ENCODE measurements at regions not wholly inside any gene's neighbourhood (a gene's known extent, or its start where the extent isn't known, plus 50 kb on each side); places are given as distances from the start of the nearest gene placed in this dataset.
"Not testable (repeated sequence)": the region's sequence is repeated elsewhere in the genome, so short reads cannot be mapped to it uniquely, and the experiment has no call there.

DNA sequence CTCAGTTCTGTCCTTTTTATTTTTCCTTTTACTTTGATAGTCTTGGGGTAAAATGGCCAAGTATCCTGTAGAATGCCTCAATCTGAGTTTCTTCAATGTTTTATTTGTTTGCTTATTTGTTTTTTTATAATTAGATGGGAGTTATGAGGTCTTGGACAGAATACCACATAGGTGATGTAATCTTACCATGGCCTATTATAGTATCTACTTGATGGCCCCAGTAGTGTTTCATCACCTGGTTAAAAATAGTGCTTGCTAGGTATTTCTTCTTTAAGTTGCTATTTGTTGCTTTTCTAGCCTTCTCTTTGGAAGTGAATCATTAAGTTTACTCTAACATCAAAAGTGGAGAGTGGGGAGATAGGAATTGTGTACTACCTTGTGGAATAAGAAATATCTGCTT, 1020.0 kb upstream of the KCND2 start:
- DNase-seq (no peak), ATAC-seq (no peak)
- no peaks in the 10 kb centered on the region for H3K27me3 ChIP-seq (ENCODE audit: control insufficient read depth, insufficient read depth, low read length)
- Mint-ChIP-seq H3K9me3 (peaks cover 2% of the 10 kb centered on the region in 2 donors), H3K27ac (no peak overlapping the region), H3K27me3 (ENCODE audit: low read depth in 2 of 2) (no peaks in the 10 kb centered on the region), H3K36me3 (no peaks in the 10 kb centered on the region), H3K4me1 (no peaks in the 10 kb centered on the region), H3K4me3 (no peak overlapping the region)
- no peak overlapping the region for H3K27ac ChIP-seq (ENCODE audit: low read length)
- TF ChIP-seq, protein P1, sequence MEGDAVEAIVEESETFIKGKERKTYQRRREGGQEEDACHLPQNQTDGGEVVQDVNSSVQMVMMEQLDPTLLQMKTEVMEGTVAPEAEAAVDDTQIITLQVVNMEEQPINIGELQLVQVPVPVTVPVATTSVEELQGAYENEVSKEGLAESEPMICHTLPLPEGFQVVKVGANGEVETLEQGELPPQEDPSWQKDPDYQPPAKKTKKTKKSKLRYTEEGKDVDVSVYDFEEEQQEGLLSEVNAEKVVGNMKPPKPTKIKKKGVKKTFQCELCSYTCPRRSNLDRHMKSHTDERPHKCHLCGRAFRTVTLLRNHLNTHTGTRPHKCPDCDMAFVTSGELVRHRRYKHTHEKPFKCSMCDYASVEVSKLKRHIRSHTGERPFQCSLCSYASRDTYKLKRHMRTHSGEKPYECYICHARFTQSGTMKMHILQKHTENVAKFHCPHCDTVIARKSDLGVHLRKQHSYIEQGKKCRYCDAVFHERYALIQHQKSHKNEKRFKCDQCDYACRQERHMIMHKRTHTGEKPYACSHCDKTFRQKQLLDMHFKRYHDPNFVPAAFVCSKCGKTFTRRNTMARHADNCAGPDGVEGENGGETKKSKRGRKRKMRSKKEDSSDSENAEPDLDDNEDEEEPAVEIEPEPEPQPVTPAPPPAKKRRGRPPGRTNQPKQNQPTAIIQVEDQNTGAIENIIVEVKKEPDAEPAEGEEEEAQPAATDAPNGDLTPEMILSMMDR (IDR thresholded peaks at IDR 0.05): no peak
- no peaks in the 10 kb centered on the region for H3K36me3 ChIP-seq (ENCODE audit: control insufficient read depth, insufficient read depth, low read length)
- no peaks in the 10 kb centered on the region for H3K4me1 ChIP-seq (ENCODE audit: control insufficient read depth, insufficient read depth, low read length)
- intact Hi-C loops (cut with micrococcal nuclease): no loop called here
- no peaks in the 10 kb centered on the region for H3K9me3 ChIP-seq (ENCODE audit: control insufficient read depth, insufficient read depth, low read length)
- no peak overlapping the region for H3K4me3 ChIP-seq (ENCODE audit: low read length)

DNA sequence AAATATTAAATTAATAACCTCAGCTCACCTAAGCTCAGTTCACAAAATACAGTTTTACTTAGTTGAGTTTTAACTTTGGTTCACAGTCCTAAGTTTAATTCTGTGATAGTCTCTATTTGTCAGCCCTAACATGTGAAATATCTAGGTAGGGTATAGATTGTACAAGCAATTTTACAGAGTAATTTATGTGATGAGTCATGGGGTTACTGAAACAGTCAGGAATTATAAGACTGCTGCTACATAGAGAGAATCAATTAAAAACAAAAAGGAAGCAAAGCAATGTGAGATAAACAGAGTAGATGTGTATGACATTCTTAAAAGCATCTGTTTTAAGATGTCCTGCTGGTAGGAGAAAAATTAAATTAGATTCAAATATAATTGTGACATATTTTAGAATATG, 1018.2 kb upstream of the KCND2 start:
- Mint-ChIP-seq H3K9me3 (peaks cover 2% of the 10 kb centered on the region in 2 donors), H3K4me1 (no peaks in the 10 kb centered on the region), H3K27ac (no peak overlapping the region), H3K27me3 (ENCODE audit: low read depth in 2 of 2) (no peaks in the 10 kb centered on the region), H3K4me3 (no peak overlapping the region), H3K36me3 (no peaks in the 10 kb centered on the region)
- H3K4me3 ChIP-seq (ENCODE audit: low read length): no peak overlapping the region
- H3K27ac ChIP-seq (ENCODE audit: low read length): no peak overlapping the region
- H3K4me1 ChIP-seq (ENCODE audit: control insufficient read depth, insufficient read depth, low read length): no peaks in the 10 kb centered on the region
- H3K9me3 ChIP-seq (ENCODE audit: control insufficient read depth, insufficient read depth, low read length): no peaks in the 10 kb centered on the region
- ATAC-seq: no peak
- no peaks in the 10 kb centered on the region for H3K36me3 ChIP-seq (ENCODE audit: control insufficient read depth, insufficient read depth, low read length)
- TF ChIP-seq, protein P1 (IDR thresholded peaks at IDR 0.05): no peak
- no peak for DNase-seq
- H3K27me3 ChIP-seq (ENCODE audit: control insufficient read depth, insufficient read depth, low read length): no peaks in the 10 kb centered on the region
- intact Hi-C loops (cut with micrococcal nuclease): no loop called here

DNA sequence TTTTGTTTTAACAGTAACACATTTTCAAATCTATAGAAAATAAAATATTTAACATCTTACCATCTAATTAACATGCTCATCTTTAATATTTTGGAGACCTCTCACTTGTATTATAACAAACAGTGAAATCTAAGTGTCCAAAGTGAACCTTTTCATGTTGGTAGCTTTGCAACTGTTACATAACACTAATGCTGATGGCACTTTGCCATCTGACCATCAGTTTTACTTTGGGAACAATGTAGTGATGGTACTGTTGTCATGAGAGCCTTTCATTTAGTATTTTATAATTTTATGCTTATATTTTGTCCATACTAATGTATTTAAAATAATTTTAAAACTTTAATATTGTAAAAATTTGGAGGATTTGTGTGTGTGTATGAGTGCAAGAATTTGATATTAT, 1017.0 kb upstream of the KCND2 start:
- H3K9me3 ChIP-seq (ENCODE audit: control insufficient read depth, insufficient read depth, low read length): no peaks in the 10 kb centered on the region
- H3K36me3 ChIP-seq (ENCODE audit: control insufficient read depth, insufficient read depth, low read length): no peaks in the 10 kb centered on the region
- H3K27ac Mint-ChIP-seq: no peak overlapping the region
- no peaks in the 10 kb centered on the region for H3K4me1 Mint-ChIP-seq
- DNase-seq (no peak), ATAC-seq (no peak)
- no peak overlapping the region for H3K4me3 ChIP-seq (ENCODE audit: low read length)
- intact Hi-C loops (cut with micrococcal nuclease): no loop called here
- no peaks in the 10 kb centered on the region for H3K27me3 Mint-ChIP-seq (ENCODE audit: low read depth in 2 of 2)
- H3K27me3 ChIP-seq (ENCODE audit: control insufficient read depth, insufficient read depth, low read length): no peaks in the 10 kb centered on the region
- TF ChIP-seq, protein P1 (IDR thresholded peaks at IDR 0.05): no peak
- H3K4me1 ChIP-seq (ENCODE audit: control insufficient read depth, insufficient read depth, low read length): no peaks in the 10 kb centered on the region
- peaks cover 2% of the 10 kb centered on the region in 2 donors for H3K9me3 Mint-ChIP-seq
- H3K4me3 Mint-ChIP-seq: no peak overlapping the region
- no peaks in the 10 kb centered on the region for H3K36me3 Mint-ChIP-seq
- H3K27ac ChIP-seq (ENCODE audit: low read length): no peak overlapping the region

DNA sequence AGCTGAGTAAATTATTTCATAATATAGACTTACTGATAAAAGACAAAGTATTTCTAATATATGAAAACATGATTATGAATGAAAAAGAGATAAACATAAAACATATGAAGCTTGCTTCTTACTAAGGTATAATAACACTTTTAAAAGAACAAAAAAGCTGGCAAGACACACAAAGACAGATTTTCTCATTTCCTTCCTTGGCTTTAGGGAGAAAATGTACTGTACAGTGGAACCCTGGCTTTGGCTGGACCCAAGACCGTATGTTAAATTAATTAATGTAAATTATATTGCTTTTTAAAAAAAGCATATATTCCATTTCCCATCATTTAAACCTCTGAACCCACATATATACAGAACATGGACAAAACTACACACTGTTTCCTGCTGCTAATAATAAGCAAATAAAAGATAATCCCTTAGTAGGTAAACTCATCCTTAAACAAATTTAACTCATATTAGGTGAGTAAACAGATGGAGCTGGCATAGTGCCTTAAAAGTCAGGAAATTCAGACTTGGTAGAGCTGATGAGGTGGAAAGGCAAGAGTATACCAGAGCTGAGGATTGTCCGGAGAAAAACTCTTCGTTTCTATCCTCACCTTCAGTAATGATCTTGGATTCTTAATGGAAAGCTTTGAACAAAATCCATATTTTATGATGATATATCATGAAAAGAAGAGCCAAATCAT, 1016.4 kb upstream of the KCND2 start:
- TF ChIP-seq, protein P1 (IDR thresholded peaks at IDR 0.05): no peak
- WGBS (ENCODE audit: insufficient coverage): no CpG with 5 or more reads among the region's 3 CpGs

DNA sequence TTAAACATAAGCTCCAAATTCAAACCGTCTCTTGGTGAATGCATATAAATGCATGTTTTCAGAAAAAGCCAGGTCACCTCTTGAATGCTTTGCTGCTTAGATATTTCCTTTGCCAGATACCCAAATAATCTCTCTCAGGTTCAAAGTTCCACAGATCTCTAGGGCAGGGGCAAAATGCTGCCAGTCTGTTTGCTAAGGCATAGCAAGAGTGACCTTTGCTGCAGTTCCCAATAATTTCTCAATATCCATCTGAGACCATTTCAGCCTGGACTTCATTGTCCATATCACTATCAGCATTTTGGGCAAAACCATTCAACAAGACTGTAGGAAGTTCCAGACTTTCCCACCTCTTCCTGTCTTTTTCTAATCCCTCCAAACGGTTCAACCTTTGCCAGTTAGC, 1006.2 kb upstream of the KCND2 start:
- DNase-seq; H3K9me3 ChIP-seq (ENCODE audit: control insufficient read depth, insufficient read depth, low read length); H3K27me3 Mint-ChIP-seq (ENCODE audit: low read depth in 2 of 2); H3K4me3 ChIP-seq (ENCODE audit: low read length); H3K27ac Mint-ChIP-seq; H3K27ac ChIP-seq (ENCODE audit: low read length); intact Hi-C loops (cut with micrococcal nuclease); H3K4me3 Mint-ChIP-seq; H3K27me3 ChIP-seq (ENCODE audit: control insufficient read depth, insufficient read depth, low read length); H3K36me3 Mint-ChIP-seq; H3K4me1 Mint-ChIP-seq; ATAC-seq; H3K4me1 ChIP-seq (ENCODE audit: control insufficient read depth, insufficient read depth, low read length); H3K9me3 Mint-ChIP-seq; H3K36me3 ChIP-seq (ENCODE audit: control insufficient read depth, insufficient read depth, low read length): not testable (repeated sequence)
- 66% methylated on average over 2 of the region's 2 CpGs for WGBS (ENCODE audit: insufficient coverage)

More for the DNA sequence above, 1016.4 kb upstream of the KCND2 start:
- DNase-seq (no peak), ATAC-seq (no peak)
- intact Hi-C loops (cut with micrococcal nuclease): no loop called here
- Mint-ChIP-seq H3K9me3 (peaks cover 2 to 3% of the 10 kb centered on the region in 2 donors), H3K27ac (no peak overlapping the region), H3K4me3 (no peak overlapping the region), H3K4me1 (no peaks in the 10 kb centered on the region), H3K27me3 (ENCODE audit: low read depth in 2 of 2) (no peaks in the 10 kb centered on the region), H3K36me3 (no peaks in the 10 kb centered on the region)
- H3K4me1 ChIP-seq (ENCODE audit: control insufficient read depth, insufficient read depth, low read length): no peaks in the 10 kb centered on the region
- no peak overlapping the region for H3K27ac ChIP-seq (ENCODE audit: low read length)
- no peaks in the 10 kb centered on the region for H3K27me3 ChIP-seq (ENCODE audit: control insufficient read depth, insufficient read depth, low read length)
- H3K4me3 ChIP-seq (ENCODE audit: low read length): no peak overlapping the region
- H3K36me3 ChIP-seq (ENCODE audit: control insufficient read depth, insufficient read depth, low read length): no peaks in the 10 kb centered on the region
- no peaks in the 10 kb centered on the region for H3K9me3 ChIP-seq (ENCODE audit: control insufficient read depth, insufficient read depth, low read length)

Measured in natural killer cell (primary cell).